ENCODE measurements at regions not wholly inside any gene's neighbourhood (a gene's known extent, or its start where the extent isn't known, plus 50 kb on each side); places are given as distances from the start of the nearest gene placed in this dataset.
"Not testable (repeated sequence)": the region's sequence is repeated elsewhere in the genome, so short reads cannot be mapped to it uniquely, and the experiment has no call there.

DNA sequence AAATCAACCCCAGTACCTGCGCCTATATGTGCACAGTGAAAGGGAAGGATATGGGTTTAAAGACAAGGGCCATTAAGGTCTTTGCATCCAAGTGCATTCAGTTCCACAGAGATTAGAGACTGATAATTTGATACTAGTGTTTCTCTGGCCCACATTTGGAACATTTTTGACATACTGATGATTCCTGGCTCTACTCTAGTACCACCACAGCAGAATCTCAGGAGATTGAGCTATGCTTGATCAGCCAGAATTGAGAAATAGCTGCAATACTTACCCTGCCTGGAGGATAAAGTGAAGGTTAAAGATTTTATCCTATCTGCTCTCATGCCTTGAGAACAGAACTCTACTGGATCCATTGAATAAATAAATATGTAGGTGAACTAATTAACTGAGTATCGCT is 1267.8 kb downstream of the SUCLG1 start:
- TF ChIP-seq EZH2 (IDR thresholded peaks at IDR 0.05; ENCODE audit: insufficient read depth, poor library complexity, severe bottlenecking), result no peak
- TF ChIP-seq EZH2phosphoT487 (IDR thresholded peaks at IDR 0.05; ENCODE audit: insufficient read depth, low read depth), result no peak
- Histone ChIP-seq H3K9me2 (ENCODE audit: insufficient read depth) (no peaks in the 10 kb centered on the region), H3K79me2 (ENCODE audit: insufficient read depth) (no peaks in the 10 kb centered on the region), H3K4me1 (ENCODE audit: insufficient read depth) (no peaks in the 10 kb centered on the region), H3K9ac (no peak overlapping the region), H4K20me1 (ENCODE audit: insufficient read depth) (no peaks in the 10 kb centered on the region), H3K27me3 (replicated peaks; ENCODE audit: insufficient read depth) (no peaks in the 10 kb centered on the region), H3K4me2 (ENCODE audit: unreplicated experiment) (no peak overlapping the region), H3K4me3 (no peak overlapping the region), H2AFZ (no peak overlapping the region), H3K27ac (no peak overlapping the region), H3K9me3 (ENCODE audit: low read depth) (no peaks in the 10 kb centered on the region), H3K36me3 (ENCODE audit: low read depth) (no peaks in the 10 kb centered on the region), H3F3A (ENCODE audit: insufficient read depth) (no peaks in the 10 kb centered on the region)
- 34 to 42% methylated on average over 2 of the region's 2 CpGs for WGBS, 2 experiments (ENCODE audit: low coverage in 1 of 2, low lambda C conversion rate in 2 of 2, missing lambda C conversion rate in 2 of 2)
- no peak for DNase-seq
- in situ Hi-C loops (cut with MboI), result no loop called here

DNA sequence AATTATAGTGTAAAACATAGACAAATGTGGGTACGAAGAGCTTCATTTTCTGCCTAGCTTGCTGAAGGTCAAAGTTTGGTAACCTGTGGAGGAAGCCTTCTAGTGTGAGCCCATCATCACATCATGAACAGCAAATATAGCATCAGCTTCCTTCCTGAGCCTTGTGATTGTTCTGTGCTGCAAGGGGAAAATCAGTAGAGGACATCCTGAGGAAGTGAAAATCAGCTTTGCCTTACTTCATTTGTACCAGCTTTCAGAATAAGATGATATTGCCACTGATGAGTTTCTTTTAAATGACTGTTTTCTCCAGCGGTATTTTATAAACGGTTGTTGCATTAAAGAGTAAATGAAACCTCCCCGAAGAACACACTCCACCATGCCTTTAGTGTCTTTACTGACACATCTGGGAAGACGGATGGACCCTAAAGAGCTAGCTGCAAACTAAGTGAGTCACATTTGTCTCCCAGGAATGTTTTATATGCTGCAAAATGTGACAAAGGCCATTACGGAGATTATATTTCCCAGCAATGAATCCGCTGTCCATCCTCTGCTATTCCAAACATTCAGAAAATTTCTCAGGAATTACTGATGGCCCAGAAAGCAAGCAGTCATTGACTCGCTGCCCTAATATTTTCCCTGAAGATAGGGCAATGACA is 1272.8 kb downstream of the SUCLG1 start:
- Histone ChIP-seq H4K20me1 (ENCODE audit: insufficient read depth) (no peaks in the 10 kb centered on the region), H3K9me2 (ENCODE audit: insufficient read depth) (no peaks in the 10 kb centered on the region), H3F3A (ENCODE audit: insufficient read depth) (no peaks in the 10 kb centered on the region), H3K27ac (no peak overlapping the region), H2AFZ (no peak overlapping the region), H3K36me3 (ENCODE audit: low read depth) (no peaks in the 10 kb centered on the region), H3K4me3 (no peak overlapping the region), H3K79me2 (ENCODE audit: insufficient read depth) (no peaks in the 10 kb centered on the region), H3K4me2 (ENCODE audit: unreplicated experiment) (no peak overlapping the region), H3K27me3 (replicated peaks; ENCODE audit: insufficient read depth) (no peaks in the 10 kb centered on the region), H3K9me3 (ENCODE audit: low read depth) (no peaks in the 10 kb centered on the region), H3K9ac (no peak overlapping the region), H3K4me1 (ENCODE audit: insufficient read depth) (no peaks in the 10 kb centered on the region)
- WGBS, 2 experiments (ENCODE audit: low coverage in 1 of 2, low lambda C conversion rate in 2 of 2, missing lambda C conversion rate in 2 of 2), result 27 to 29% methylated on average over 8 of the region's 8 CpGs
- in situ Hi-C loops (cut with MboI), result no loop called here
- DNase-seq, result no peak
- no peak for TF ChIP-seq EZH2 (IDR thresholded peaks at IDR 0.05; ENCODE audit: insufficient read depth, poor library complexity, severe bottlenecking)
- TF ChIP-seq EZH2phosphoT487 (IDR thresholded peaks at IDR 0.05; ENCODE audit: insufficient read depth, low read depth), result no peak

DNA sequence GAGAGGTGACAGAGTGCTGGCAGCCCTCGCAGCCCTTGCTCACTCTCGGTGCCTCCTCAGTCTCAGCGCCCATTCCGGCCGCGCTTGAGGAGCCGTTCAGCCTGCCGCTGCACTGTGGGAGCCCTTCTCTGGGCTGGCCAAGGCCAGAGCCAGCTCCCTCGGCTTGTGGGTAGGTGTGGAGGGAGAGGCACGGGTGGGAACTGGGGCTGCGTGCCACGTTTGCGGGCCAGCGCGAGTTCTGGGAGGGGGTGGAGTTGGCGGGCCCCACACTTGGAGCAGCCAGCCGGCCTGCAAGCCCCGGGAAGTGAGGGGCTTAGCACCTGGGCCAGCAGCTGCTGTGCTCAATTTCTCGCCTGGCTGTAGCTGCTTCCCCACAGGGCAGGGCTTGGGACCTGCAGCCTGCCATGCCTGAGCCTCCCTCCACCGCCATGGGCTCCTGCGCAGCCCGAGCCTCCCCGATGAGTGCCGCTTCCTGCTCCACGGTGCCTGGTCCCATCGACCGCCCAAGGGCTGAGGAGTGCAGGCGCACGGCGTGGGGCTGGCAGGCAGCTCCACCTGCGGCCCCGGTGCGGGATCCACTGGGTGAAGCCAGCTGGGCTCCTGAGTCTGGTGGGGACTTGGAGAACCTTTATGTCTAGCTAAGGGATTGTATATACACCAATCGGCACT is 1278.1 kb downstream of the SUCLG1 start:
- H3K27ac ChIP-seq; H3K9me3 ChIP-seq (ENCODE audit: low read depth); DNase-seq; in situ Hi-C loops (cut with MboI); H3K4me1 ChIP-seq (ENCODE audit: insufficient read depth); H3K4me2 ChIP-seq (ENCODE audit: unreplicated experiment); H3K27me3 ChIP-seq (replicated peaks; ENCODE audit: insufficient read depth); H3K4me3 ChIP-seq; H3K9ac ChIP-seq; H4K20me1 ChIP-seq (ENCODE audit: insufficient read depth); H2AFZ ChIP-seq; H3K9me2 ChIP-seq (ENCODE audit: insufficient read depth); H3K79me2 ChIP-seq (ENCODE audit: insufficient read depth); H3F3A ChIP-seq (ENCODE audit: insufficient read depth); H3K36me3 ChIP-seq (ENCODE audit: low read depth): not testable (repeated sequence)
- WGBS, 2 experiments (ENCODE audit: low coverage in 1 of 2, low lambda C conversion rate in 2 of 2, missing lambda C conversion rate in 2 of 2), result 70 to 75% methylated on average over 31 to 34 of the region's 34 CpGs

DNA sequence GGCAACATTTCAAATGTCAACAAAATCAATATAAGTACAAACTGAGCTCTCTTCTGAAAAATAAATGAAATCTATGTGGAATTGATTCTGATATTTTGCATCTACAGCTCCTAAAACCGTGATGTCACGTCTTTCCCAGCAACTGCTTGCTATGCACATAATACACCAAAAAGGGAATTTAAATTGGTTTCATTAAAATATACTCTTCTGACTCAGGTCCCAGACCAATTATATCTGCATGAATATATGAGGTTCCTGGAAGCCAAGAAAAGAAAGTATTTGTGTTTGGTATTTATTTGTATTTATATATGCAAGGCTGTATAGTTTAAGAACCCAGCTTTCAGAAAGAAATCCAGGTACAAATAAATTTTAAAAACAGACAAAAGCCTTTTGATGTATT is 1282.5 kb downstream of the SUCLG1 start:
- no peak overlapping the region for H2AFZ ChIP-seq
- in situ Hi-C loops (cut with MboI), result no loop called here
- WGBS, 2 experiments (ENCODE audit: low coverage in 1 of 2, low lambda C conversion rate in 2 of 2, missing lambda C conversion rate in 2 of 2), result 13 to 30% methylated on average over 2 of the region's 2 CpGs
- no peak for DNase-seq
- H3K27me3 ChIP-seq (replicated peaks; ENCODE audit: insufficient read depth), result no peaks in the 10 kb centered on the region
- no peaks in the 10 kb centered on the region for H3K36me3 ChIP-seq (ENCODE audit: low read depth)
- H4K20me1 ChIP-seq (ENCODE audit: insufficient read depth), result no peaks in the 10 kb centered on the region
- H3K27ac ChIP-seq, result no peak overlapping the region
- H3K4me3 ChIP-seq, result no peak overlapping the region
- H3K4me2 ChIP-seq (ENCODE audit: unreplicated experiment), result no peak overlapping the region
- no peaks in the 10 kb centered on the region for H3F3A ChIP-seq (ENCODE audit: insufficient read depth)
- H3K9ac ChIP-seq, result no peak overlapping the region
- H3K4me1 ChIP-seq (ENCODE audit: insufficient read depth), result peaks cover 3% of the 10 kb centered on the region; the same call in 1 of the 2 replicates
- H3K79me2 ChIP-seq (ENCODE audit: insufficient read depth), result no peaks in the 10 kb centered on the region
- H3K9me2 ChIP-seq (ENCODE audit: insufficient read depth), result no peaks in the 10 kb centered on the region
- H3K9me3 ChIP-seq (ENCODE audit: low read depth), result no peaks in the 10 kb centered on the region
- TF ChIP-seq EZH2 (IDR thresholded peaks at IDR 0.05; ENCODE audit: insufficient read depth, poor library complexity, severe bottlenecking) (no peak), EZH2phosphoT487 (IDR thresholded peaks at IDR 0.05; ENCODE audit: insufficient read depth, low read depth) (no peak)

Measured in GM23248 (cell line).